ENCODE measurements at regions not wholly inside any gene's neighbourhood (a gene's known extent, or its start where the extent isn't known, plus 50 kb on each side); places are given as distances from the start of the nearest gene placed in this dataset.
A peak's percentile ranks its signal among the peaks of the same experiment; 100 is the strongest.
"Not testable (repeated sequence)": the region's sequence is repeated elsewhere in the genome, so short reads cannot be mapped to it uniquely, and the experiment has no call there.

- not testable (repeated sequence) for DNase-seq
Observed at GRCh38 chr16:88252057-88252794, 130.5 kb upstream of the ZNF469 start.

- DNase-seq = not testable (repeated sequence)
Observed at GRCh38 chr16:88258141-88258540, 124.6 kb upstream of the ZNF469 start.

GRCh38 chr16:88258764-88259525, 123.8 kb upstream of the ZNF469 start:
- DNase-seq = not testable (repeated sequence)

- not testable (repeated sequence) for DNase-seq
Observed at GRCh38 chr16:88259538-88259937, 123.2 kb upstream of the ZNF469 start.

- DNase-seq = not testable (repeated sequence)
Observed at GRCh38 chr16:88260146-88260545, 122.6 kb upstream of the ZNF469 start.

GRCh38 chr16:88260881-88261665, 121.7 kb upstream of the ZNF469 start:
- not testable (repeated sequence) for DNase-seq

- DNase-seq = not testable (repeated sequence)
Observed at GRCh38 chr16:88261814-88262605, 120.7 kb upstream of the ZNF469 start.

GRCh38 chr16:88262858-88263563, 119.7 kb upstream of the ZNF469 start:
- DNase-seq = not testable (repeated sequence)

- DNase-seq = not testable (repeated sequence)
Observed at GRCh38 chr16:88263681-88264287, 119.0 kb upstream of the ZNF469 start.

- peak; percentile 40 for DNase-seq
Observed at GRCh38 chr16:88264641-88265285, 118.0 kb upstream of the ZNF469 start.

- peak; percentile 31 for DNase-seq
Observed at GRCh38 chr16:88265286-88265938, 117.3 kb upstream of the ZNF469 start.

GRCh38 chr16:88266036-88266435, 116.7 kb upstream of the ZNF469 start:
- DNase-seq = not testable (repeated sequence)

- not testable (repeated sequence) for DNase-seq
Observed at GRCh38 chr16:88266935-88267551, 115.7 kb upstream of the ZNF469 start.

- not testable (repeated sequence) for DNase-seq
Observed at GRCh38 chr16:88268186-88268970, 114.4 kb upstream of the ZNF469 start.

GRCh38 chr16:88270171-88270790, 112.5 kb upstream of the ZNF469 start:
- not testable (repeated sequence) for DNase-seq

GRCh38 chr16:88271296-88271695, 111.5 kb upstream of the ZNF469 start:
- not testable (repeated sequence) for DNase-seq

GRCh38 chr16:88271776-88272175, 111.0 kb upstream of the ZNF469 start:
- DNase-seq = not testable (repeated sequence)

- DNase-seq = not testable (repeated sequence)
Observed at GRCh38 chr16:88272437-88272836, 110.3 kb upstream of the ZNF469 start.

Data from activated T-cell treated with anti-CD3 and anti-CD28 coated beads, Interleukin-2, amount 50 U/mL, for 1 hour (primary cell).